ENCODE measurements at regions not wholly inside any gene's neighbourhood (a gene's known extent, or its start where the extent isn't known, plus 50 kb on each side); places are given as distances from the start of the nearest gene placed in this dataset.

GRCh38 chr5:110109667-110110066 is 419.9 kb downstream of the MAN2A1 start:
- no peak for DNase-seq (ENCODE audit: low read depth)

DNA sequence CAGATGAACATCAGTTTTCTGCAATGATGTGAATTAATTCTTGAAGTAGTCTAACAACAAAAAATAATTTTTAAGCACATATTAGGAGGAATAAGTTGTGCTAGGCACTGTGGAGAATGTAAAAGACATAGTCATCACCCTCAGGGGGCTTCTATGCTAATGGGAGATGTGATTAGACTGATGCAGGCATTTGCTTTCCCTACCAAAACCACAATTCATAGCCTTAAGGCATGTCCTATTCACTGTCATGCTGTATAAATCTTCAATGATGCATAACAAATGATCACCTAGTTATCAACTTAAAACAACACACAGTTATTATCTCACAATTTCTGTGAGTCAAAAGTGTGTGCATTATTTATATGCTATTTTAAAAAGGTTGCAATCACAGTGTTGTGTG is 422.6 kb downstream of the MAN2A1 start:
- peak; percentile 66 for DNase-seq (ENCODE audit: low read depth)

- DNase-seq (ENCODE audit: low read depth) = no peak
These were observed 425.8 kb downstream of the MAN2A1 start for GRCh38 chr5:110115503-110115902.

DNA sequence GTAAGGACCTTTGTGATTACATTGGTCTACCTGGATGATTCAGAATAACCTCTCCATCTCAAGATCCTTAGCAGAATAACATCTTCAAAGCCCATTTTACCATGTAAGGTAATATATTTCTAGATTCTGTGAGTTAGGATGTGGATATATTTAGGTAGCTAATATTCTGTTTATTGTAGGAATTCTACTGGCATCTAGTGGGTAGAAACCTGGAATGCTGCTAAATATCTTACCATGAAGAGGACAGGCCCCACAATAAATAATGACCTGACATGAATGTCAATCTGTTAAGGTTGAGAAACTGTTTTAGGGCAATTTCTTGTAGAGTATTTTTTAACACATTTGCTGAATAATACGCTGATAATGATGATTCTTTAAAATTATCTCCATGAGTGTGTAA is 426.8 kb downstream of the MAN2A1 start:
- no peak for DNase-seq (ENCODE audit: low read depth)

DNA sequence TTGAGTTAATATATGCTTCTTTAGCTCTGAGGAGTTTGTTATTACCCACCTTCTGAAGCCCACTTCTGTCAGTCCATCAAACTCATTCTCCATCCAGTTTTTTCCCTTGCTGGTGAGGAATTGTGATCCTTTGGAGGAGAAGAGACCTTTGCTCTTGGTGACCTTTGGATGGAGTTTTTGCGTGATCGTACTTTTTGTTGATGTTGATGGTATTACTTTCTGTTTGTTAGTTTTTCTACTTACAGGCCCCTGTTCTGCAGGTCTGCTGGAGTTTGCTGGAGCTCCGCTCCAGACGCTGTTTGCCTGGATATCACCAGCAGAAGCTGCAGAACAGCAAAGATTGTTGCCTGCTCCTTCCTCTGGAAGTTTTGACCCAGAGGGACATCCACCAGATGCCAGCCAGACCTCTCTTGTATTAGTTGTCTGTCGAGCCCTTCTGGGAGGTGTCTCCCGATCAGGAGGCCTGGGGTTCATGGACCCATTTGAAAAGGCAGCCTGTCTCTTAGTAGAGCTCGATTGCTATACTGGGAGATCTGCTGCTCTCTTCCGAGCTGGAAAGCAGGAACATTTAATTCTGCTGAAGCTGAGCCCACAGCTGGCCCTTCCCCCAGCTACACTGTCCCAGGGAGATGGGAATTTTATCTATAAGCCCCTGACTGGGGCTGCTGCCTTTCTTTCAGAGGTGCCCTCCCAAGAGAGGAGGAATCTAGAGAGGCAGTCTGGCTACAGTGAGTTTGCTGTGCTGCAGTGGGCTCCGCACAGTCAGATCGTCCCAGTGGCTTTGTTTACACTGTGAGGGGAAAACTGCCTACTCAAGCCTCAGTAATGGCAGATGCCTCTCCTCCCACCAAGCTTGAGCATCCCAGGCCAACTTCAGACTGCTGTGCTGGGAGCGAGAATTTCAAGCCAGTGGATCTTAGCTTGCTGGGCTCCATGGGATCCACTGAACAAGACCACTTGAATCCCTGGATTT is 445.5 kb downstream of the MAN2A1 start:
- no peak for DNase-seq (ENCODE audit: low read depth)

DNA sequence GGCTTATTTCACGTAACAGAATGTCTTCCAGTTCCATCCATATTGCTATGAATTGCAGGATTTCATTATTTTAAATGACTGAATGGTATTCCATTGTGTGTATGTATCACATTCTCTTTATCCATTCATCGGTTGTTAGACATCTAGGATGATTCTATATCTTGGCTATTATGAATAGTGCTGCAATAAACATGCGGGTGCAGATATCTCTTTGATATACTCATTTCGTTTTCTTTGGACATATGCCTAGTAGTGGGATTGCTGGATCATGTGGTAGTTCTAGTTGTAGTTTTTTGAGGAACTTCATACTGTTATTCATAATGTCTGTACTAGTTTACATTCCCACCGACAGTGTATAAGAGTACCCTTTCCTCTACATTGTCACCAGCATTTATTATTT is 460.5 kb downstream of the MAN2A1 start:
- DNase-seq (ENCODE audit: low read depth) = no peak

GRCh38 chr5:110159202-110159601 is 469.5 kb downstream of the MAN2A1 start:
- DNase-seq (ENCODE audit: low read depth) = peak; percentile 44

DNA sequence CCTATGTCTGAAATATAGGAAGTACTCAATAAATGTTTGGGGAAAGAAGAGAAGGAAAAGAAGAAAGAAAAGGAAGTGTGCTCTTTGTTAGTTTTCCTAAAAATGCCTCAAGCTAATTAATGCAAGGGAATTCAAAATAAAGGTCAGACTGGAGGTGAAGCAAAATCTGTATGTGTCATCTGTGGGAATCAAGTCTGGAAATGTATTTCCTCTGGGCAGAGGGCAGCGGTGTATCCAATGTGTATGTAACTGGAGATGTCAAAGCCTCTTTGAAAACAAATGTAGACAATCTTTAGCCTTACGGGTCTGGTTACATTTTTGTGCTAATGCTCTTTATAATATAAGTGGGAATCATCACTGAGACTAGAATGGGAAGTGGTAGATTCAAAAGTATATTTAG is 471.4 kb downstream of the MAN2A1 start:
- peak; percentile 8 for DNase-seq (ENCODE audit: low read depth)

DNA sequence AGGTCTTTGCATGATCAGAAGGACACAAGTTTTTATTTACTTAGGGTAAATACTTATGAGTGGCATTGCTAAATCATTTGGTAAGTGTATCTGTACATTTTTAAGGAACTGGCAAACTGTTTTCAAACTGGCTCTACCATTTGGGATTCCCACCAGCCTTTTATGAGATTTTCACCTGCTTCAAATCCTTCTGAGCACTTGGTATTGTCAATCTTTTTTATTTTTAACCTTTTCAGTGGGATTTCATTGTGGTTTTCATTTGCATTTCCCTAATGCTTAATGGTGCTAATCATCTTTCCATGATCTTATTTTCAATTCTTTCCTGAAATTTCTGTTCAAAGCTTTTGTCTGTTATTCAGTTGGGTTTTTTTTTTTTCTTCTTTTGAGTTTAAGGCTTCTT is 475.6 kb downstream of the MAN2A1 start:
- DNase-seq (ENCODE audit: low read depth) = no peak

GRCh38 chr5:110167384-110167783 is 477.7 kb downstream of the MAN2A1 start:
- DNase-seq (ENCODE audit: low read depth) = no peak

GRCh38 chr5:110169461-110169860 is 479.7 kb downstream of the MAN2A1 start:
- DNase-seq (ENCODE audit: low read depth) = no peak

GRCh38 chr5:110177729-110178128 is 488.0 kb downstream of the MAN2A1 start:
- no peak for DNase-seq (ENCODE audit: low read depth)

- DNase-seq (ENCODE audit: low read depth) = no peak
These were observed 489.6 kb downstream of the MAN2A1 start for GRCh38 chr5:110179321-110179720.

DNA sequence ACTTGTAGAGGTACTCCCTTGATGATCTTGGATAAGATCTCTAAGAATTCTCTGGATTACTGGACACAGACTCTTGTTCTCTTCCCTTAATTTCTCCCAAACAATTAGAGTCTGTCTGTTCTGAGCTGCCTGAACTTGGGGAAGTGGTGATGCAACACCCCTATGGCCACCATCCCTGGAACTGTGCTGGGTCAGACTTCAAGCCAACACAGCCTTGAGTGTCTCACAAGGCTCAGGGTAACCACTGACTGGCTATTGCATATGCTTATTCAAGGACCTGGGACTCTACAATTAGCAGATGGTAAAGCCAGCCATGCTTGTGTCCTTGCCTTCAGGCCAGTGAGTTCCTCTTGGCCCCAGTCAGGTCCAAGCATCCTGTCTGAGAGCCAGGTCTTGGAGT is 504.5 kb downstream of the MAN2A1 start:
- DNase-seq (ENCODE audit: low read depth) = no peak

DNA sequence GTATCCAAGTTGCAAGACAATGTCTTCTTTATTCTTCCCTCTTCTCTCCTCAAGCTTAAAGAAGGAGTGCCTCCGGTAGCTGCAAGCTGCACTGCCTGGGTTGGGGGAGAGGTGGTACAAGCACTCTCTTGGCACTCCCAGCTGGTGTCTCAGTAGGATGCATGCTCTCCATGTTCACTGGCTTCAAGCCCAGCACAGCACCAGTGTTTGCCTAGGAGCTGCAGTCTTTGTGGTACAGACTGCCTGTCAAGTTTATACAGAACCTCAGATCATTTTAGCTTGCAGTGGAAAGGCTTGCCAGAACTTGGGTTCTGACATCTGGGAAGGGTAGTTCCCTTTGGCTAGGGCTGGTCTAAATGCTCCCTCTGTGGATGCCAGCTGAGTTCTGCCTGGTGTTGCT is 505.6 kb downstream of the MAN2A1 start:
- DNase-seq (ENCODE audit: low read depth) = no peak

- DNase-seq (ENCODE audit: low read depth) = no peak
These were observed 512.1 kb downstream of the MAN2A1 start for GRCh38 chr5:110201791-110202190.

GRCh38 chr5:110203661-110204060 is 513.9 kb downstream of the MAN2A1 start:
- DNase-seq (ENCODE audit: low read depth) = peak; percentile 2

- peak; percentile 66 for DNase-seq (ENCODE audit: low read depth)
These were observed 517.1 kb downstream of the TMEM232 start for GRCh38 chr5:110209401-110209800.

- no peak for DNase-seq (ENCODE audit: low read depth)
These were observed 507.5 kb downstream of the TMEM232 start for GRCh38 chr5:110218981-110219380.

DNA sequence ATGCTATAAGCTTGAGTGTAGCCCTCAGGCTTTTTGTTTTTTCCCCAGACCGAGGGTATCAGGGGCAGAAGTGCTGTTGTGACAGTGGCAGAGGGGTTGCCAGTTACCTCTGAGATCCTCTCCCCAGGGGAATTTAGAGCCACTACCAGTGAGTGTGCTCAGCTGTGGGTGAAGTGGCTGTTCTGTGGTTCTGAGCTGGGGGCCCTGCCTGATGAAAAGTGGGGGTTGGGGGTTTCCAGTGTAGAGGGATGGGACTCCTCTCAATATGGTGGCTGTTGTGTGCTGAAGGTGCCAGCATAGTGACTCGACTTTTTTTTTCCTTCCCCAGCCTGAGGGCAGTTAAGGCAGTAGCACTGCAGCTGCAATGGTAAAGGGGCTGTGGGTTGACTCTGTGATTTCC is 506.7 kb downstream of the TMEM232 start:
- DNase-seq (ENCODE audit: low read depth) = no peak

DNA sequence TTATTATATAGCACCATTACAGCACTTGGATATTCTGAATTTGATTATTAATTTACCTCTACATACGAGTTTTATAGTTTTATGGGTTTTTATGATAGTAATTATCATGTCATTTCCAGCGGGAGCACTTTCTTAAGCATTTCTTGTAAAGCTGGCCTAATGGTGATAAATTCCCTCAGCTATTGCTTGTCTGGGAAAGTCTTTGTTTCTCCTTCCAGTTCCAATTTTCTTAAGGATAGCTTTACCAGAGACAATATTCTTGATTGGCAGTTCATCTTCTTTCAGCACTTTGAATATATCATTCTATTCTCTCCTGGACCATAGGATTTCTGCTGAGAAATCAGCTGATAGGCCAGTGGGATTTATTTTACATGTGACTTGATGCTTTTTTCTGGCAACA is 505.4 kb downstream of the TMEM232 start:
- no peak for DNase-seq (ENCODE audit: low read depth)

GRCh38 chr5:110224050-110224449 is 502.4 kb downstream of the TMEM232 start:
- DNase-seq (ENCODE audit: low read depth) = no peak

GRCh38 chr5:110225949-110226348 is 500.5 kb downstream of the TMEM232 start:
- DNase-seq (ENCODE audit: low read depth) = no peak

- no peak for DNase-seq (ENCODE audit: low read depth)
These were observed 486.7 kb downstream of the TMEM232 start for GRCh38 chr5:110239786-110240185.
